Panc1 (cell line): ENCODE measurements at regions not wholly inside any gene's neighbourhood (a gene's known extent, or its start where the extent isn't known, plus 50 kb on each side); places are given as distances from the start of the nearest gene placed in this dataset.

Source experiments
- POLR2AphosphoS5 ChIP-seq: IDR thresholded peaks from 2 replicates; pipeline ENCODE4 v1.6.1; 2012; ENCODE audit warnings: mild to moderate bottlenecking, low read depth, low read length, moderate library complexity
- SIN3A ChIP-seq: IDR thresholded peaks from 2 replicates; pipeline ENCODE4 v1.6.1; 2012; ENCODE audit warnings: low read depth, mild to moderate bottlenecking, low read length, moderate library complexity, borderline replicate concordance; ENCODE audit not compliant: insufficient read depth
- TCF7L2 ChIP-seq: IDR thresholded peaks from 2 replicates; pipeline ENCODE4 v1.6.1; 2011; ENCODE audit warnings: mild to moderate bottlenecking, low read depth, low read length, inconsistent platforms
- TF ChIP-seq, protein P1 (sequence below): fragments of 450-650 bp; IDR thresholded peaks from 2 replicates; pipeline ENCODE4 v1.5.1; 2017; ENCODE audit warnings: mild to moderate bottlenecking
- TF ChIP-seq, protein P2 (sequence below), 2 experiments: IDR thresholded peaks; 2 replicates each; pipeline ENCODE4 v1.6.1; 2011 to 2012; ENCODE audit warnings: low read depth in 2 of 2, control low read depth in 1 of 2, low read length in 1 of 2, mild to moderate bottlenecking in 1 of 2, moderate library complexity in 1 of 2; ENCODE audit not compliant: insufficient read depth in 1 of 2

DNA sequence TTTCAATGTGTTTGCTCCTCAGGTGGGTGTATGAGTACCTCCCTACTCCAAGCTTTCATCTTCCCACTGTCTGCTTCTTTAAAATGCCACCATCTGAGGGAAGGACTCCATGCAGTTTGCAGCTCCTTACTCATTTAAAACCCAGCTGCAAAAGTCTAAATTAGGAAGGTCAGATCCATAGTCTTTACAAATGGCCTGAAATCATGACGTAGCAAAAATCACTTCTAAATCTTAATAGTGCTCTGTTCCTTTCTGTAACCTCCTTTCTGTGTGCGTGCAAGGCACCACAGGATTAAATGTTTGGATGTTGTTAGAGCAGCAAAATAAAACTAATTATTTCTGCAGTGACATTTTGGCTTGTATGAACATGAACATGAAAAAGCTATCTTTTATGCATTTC lies 366.9 kb upstream of the IGFBP3 start:
- TF ChIP-seq, protein P1, sequence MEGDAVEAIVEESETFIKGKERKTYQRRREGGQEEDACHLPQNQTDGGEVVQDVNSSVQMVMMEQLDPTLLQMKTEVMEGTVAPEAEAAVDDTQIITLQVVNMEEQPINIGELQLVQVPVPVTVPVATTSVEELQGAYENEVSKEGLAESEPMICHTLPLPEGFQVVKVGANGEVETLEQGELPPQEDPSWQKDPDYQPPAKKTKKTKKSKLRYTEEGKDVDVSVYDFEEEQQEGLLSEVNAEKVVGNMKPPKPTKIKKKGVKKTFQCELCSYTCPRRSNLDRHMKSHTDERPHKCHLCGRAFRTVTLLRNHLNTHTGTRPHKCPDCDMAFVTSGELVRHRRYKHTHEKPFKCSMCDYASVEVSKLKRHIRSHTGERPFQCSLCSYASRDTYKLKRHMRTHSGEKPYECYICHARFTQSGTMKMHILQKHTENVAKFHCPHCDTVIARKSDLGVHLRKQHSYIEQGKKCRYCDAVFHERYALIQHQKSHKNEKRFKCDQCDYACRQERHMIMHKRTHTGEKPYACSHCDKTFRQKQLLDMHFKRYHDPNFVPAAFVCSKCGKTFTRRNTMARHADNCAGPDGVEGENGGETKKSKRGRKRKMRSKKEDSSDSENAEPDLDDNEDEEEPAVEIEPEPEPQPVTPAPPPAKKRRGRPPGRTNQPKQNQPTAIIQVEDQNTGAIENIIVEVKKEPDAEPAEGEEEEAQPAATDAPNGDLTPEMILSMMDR = no peak
- TF ChIP-seq POLR2AphosphoS5 (no peak), SIN3A (no peak), TCF7L2 (no peak)
- TF ChIP-seq, protein P2, sequence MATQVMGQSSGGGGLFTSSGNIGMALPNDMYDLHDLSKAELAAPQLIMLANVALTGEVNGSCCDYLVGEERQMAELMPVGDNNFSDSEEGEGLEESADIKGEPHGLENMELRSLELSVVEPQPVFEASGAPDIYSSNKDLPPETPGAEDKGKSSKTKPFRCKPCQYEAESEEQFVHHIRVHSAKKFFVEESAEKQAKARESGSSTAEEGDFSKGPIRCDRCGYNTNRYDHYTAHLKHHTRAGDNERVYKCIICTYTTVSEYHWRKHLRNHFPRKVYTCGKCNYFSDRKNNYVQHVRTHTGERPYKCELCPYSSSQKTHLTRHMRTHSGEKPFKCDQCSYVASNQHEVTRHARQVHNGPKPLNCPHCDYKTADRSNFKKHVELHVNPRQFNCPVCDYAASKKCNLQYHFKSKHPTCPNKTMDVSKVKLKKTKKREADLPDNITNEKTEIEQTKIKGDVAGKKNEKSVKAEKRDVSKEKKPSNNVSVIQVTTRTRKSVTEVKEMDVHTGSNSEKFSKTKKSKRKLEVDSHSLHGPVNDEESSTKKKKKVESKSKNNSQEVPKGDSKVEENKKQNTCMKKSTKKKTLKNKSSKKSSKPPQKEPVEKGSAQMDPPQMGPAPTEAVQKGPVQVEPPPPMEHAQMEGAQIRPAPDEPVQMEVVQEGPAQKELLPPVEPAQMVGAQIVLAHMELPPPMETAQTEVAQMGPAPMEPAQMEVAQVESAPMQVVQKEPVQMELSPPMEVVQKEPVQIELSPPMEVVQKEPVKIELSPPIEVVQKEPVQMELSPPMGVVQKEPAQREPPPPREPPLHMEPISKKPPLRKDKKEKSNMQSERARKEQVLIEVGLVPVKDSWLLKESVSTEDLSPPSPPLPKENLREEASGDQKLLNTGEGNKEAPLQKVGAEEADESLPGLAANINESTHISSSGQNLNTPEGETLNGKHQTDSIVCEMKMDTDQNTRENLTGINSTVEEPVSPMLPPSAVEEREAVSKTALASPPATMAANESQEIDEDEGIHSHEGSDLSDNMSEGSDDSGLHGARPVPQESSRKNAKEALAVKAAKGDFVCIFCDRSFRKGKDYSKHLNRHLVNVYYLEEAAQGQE (IDR thresholded peaks at IDR 0.05; ENCODE audit: insufficient read depth in 1 of 2, low read depth in 2 of 2, low read length in 1 of 2) = no peak
